ENCODE measurements at regions not wholly inside any gene's neighbourhood (a gene's known extent, or its start where the extent isn't known, plus 50 kb on each side); places are given as distances from the start of the nearest gene placed in this dataset.
"Not testable (repeated sequence)": the region's sequence is repeated elsewhere in the genome, so short reads cannot be mapped to it uniquely, and the experiment has no call there.

DNA sequence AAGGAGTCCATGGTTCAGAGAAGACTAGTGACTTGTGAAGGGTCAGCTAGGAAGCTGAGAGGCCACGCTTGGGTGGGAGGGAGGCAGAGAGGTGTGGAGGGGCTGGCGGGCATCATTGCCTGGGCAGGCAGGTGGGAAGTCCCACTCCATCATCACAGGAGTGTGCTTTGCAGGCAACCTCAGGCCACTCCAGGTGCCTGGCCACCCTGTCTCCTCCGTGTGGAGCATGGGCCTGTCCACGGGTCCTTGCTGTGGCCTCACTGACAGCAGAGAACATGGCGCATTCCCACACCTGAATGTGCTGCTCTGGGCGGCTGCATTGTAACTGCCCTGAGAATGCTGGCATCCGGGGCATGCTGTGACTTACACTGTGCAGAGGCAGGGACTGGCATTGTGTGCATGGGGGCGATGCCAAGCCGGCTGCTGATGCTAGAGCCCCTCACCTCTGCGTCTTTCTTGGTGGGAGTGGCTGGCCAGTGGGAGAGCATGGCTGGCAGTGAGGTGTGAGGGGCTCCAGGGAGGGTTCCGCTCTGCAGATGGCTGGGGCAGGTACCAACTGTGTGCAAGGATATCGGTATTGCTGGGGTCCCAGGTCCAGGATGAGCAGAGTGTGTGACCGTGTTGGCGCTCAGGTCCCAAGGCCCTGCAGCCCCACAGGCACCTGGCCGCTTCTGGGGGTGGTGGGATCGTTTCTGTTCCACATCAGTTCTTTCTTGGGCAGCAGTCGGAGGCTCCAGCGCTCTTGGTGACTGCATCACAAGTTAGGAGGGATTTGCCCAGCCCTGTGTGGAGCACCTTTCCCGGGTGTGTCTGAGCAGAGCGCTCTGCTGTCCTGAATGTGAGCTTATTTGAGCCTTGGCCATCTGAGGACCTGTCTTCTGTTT, 94.8 kb downstream of the NPIPB11 start:
- no peak for DNase-seq

DNA sequence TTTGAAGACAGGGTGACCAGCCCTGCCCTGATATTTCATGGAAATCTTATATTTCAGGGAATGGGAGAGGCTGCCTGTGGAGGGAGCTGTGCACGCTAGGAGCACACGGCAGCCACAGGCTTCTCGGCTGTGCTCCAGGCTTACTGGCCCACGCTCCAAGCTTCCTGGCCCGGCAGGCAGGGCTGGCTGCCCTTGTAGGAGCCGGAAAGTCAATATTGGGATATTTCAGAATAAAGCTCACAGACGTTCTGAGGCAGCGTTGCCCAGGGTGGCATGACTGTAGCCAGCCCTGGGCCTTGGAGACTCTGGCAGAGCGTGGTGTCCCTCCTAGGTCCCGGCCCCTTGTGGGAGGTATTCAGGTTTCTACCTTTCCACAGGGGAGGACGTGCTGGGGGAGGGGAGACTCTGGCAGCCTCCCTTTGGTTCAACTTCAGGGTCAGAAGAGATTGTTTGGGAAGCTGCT, 95.6 kb downstream of the NPIPB11 start:
- no peak for DNase-seq

DNA sequence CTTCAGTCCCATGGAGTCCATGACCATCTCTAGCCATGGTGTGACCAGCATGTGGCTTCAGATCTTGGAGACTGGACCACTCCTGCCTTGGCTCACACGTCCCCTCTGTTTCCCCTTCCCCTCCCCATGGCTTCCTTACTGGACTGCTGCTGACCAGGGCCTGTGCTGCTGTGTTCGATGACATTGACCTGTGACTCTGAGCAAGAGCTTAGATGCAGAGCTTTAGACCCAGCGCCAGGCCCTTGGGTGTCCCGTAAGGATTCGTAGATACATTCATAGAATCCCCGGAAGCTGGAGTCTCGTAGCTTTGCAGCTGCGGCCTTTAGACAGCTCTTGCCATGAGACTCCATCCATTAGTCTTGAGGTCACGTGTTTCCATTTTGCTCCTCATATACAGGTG, 96.3 kb downstream of the NPIPB11 start:
- not testable (repeated sequence) for DNase-seq

DNA sequence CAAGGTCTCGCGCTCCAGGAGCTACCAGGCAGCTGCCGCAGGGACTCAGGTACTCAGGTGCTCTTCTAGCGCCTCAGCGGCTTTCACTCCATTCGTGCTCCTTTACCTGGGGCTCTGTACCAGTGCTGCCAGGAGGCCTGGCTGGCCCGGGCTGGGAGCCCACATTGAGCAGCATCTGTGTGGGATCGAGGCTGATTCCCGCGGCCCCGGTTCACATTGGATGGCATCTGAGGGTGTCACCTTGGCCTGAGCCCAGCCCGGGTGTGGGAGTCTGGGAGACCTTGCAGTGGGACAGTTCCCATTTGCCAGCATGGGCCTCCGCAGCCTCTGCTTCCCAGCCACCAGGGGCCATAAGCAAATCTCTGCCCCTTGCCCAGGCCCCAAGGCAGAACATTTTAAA, 96.9 kb downstream of the NPIPB11 start:
- not testable (repeated sequence) for DNase-seq

DNA sequence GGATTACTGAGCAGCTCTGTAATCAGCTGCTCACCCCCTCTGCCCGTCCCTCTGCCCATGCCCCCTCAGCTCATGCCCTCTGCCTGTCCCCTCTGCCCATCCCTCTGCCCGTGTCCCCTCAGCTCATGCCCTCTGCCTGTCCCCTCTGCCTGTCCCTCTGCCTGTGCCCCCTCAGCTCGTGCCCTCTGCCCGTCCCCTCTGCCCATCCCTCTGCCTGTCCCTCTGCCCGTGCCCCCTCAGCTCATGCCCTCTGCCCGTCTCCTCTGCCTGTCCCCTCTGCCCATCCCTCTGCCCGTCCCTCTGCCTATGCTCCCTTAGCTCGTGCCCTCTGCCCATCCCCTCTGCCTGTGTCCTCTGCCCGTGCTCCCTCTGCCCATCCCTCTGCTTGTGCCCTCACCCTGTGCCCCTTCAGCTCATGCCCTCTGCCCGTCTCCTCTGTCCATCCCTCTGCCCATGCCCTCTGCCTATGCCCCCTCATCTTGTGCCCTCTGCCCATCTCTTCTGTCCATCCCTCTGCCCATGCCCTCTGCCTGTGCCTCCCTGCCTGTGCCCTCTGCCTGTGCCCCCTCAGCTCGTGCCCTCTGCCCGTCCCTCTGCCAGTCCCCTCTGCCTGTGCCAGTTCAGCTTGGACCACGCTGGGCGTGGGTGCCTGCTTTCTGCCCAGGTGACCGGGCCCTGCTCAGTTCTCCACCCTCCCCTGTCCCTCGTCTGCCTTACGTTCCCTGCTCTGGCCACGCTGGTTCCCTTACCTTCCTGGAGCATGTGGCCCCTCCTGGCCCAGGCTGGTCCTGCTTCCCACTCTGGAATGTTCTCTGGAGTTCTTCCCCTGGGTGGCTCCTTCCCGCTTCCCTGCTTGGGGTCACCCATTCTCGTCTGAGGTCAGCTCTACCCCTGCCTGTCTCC, 97.6 kb downstream of the NPIPB11 start:
- DNase-seq, result no peak

DNA sequence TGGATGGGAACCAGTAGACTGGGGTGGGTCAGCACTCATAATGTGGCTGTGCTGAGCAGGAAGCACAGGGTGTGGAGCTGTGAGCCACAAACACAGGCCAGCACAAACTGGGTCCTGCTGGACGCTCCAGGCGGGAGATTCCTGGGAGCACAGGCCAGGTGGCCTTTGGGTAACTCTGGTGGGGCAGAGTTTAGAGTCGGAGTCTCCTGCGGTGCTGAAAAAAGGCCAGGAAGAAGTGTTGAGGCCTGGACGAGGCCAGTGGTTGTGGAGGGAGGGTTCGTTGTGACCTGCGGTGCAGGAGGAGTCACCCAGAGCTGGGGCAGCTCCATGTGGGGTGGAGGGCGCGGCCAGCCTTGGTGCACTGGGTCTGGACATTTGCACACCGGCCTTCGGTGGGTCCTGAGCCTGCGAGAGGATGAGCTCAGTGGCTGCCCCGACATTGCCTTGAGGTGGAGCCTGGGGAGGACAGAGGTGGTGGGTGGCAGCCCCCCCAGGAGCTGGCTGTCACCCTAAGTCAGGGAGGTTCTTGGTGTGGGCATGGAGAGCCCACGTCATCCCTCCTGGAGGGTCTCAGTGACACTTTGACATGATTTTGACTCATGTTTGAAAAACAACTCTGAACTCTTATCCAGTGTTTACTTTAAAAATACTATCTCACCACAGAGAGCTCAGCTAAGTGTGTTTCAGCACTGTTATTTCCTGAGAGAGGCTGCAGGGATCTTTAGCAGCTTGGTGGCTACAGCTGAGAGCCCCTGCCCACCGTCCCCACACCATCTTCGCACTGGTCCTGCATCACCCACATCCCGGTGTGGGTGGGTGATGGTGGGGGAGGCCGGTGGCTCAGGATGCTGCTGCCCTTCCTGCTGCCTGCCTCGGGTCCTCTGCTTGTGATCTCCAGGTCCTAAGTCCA, 98.7 kb downstream of the NPIPB11 start:
- DNase-seq, result no peak

DNA sequence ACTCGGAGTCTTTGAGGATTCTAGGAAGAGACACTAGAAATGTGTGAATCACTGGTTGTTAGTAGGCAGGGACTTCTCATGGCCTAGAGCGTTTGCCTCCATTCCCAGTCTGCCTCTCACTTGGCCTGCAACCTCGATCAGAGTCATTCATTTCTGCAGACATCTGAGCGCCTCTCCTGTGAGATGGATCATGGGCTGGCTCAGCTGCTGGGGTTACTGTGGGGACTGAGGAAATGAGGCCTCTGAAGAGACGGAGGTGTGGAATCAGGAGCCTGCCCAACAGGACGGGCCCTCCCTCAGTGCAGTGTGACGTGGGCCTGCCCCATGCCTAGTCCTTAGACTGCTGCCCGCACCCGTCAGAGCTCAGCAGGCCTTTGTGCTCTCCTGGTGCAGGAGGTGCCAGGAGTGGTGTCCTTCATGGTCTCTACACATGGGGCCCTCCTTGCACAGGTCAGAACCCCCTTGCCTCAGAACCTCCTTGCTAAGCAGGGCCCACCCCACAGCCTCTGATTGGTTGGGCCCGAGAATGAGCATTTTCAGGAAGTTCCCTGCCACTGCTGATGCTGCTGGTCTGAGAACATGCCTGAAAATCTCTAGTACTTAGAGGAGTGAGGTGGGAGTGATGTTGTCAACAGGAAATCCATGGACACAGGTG, 99.4 kb downstream of the NPIPB11 start:
- DNase-seq, result no peak

DNA sequence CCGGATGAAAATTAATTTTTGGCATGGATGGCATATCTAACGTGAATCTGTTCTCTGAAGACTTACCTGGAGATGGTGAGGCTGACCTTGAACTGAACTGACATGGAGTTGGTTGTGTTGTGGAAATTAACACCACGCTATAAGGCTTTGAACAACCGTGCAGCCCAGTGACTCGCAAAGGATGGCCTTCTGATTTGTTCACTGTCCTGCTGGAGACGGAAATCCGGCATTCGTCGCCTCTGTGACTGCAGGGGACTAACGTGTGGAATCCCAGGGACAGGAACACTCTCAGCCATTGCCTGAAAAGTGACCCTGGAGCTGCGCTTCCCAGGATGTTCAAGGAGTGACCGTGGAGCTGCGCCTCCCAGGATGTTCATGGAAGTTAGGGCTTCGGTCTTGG, 100.3 kb downstream of the NPIPB11 start:
- DNase-seq, result no peak

DNA sequence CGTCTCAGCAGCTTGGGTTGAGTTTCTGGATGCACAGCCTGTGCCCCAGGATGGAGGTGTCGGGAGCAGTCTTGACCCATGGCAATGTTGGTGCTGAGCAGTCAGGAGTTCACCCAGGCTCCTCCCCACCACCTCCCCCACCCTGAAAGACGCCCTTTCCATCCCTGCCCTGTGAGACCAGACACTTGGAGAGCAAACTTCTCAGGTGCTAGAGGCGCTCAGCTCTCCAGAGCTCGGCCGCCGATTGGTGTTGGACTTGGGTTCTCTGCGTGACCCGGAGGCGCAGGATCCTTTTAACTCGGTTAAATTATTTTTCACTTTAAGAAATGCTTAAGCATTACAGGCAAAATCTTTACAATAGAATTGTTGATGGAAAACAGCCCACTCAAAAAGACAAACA, 101.5 kb downstream of the NPIPB11 start:
- not testable (repeated sequence) for DNase-seq

DNA sequence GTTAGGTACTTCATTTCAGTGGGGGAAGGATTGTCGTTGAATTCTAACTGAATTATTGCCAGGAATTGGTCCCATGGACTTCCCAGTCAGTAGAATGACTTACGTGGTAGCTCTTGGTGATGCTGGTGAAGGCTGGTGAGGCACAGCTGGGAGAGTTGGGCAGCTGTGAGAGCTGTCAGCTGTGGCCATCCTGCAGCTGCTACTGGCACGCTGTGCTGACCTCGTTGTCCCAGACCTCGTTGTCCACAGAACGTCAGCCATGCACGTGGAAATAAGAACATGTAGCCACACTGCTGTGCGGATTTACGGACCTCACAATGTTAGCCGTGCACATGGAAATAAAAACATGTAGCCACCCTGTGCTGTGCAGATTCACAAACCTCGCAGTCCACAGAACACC, 102.3 kb downstream of the NPIPB11 start:
- no peak for DNase-seq

DNA sequence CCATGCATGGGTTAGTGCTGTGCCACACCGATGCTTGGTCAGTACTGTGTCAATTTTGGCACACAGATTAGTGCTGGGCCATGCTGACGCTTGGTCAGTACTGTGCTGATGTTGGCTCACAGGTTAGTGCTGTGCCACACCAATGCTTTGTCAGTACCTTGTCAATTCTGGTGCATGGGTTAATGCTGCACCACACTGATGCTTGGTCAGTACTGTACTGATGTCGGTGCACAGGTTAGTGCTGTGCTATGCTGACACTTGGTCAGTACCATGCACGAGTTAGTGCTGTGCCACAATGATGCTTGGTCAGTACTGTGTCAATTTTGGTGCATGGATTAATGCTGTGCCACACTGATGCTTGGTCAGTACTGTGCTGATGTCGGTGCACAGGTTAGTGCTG, 103.0 kb downstream of the NPIPB11 start:
- no peak for DNase-seq

DNA sequence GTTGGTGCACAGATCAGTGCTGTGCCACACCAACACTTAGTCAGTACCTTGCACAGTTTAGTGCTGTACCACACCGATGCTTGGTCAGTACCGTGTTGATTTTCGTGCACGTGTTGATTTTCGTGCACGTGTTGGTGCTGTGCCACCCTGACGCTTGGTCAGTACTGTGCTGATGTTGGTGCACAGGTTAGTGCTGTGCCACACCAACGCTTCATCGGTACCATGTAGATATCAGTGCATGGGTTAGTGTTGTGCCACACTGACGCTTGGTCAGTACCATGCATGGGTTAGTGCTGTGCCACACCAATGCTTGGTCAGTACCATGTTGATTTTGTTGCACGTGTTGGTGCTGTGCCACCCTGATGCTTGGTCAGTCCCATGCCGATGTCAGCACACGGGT, 103.5 kb downstream of the NPIPB11 start:
- no peak for DNase-seq

DNA sequence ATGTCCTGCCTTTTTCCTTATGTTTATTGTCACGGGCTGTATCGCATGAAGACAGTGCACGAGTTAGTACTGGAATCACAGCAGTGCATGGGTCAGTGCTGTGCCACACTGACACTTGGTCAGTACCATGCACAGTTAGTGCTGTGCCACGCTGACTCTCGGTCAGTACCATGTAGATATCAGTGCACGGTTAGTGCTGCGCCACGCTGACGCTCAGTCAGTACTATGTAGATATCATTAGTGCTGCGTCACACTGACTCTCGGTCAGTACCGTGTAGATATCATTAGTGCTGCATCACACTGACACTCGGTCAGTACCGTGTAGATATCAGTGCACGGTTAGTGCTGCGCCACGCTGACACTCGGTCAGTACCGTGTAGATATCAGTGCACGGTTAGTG, 104.1 kb downstream of the NPIPB11 start:
- not testable (repeated sequence) for DNase-seq

DNA sequence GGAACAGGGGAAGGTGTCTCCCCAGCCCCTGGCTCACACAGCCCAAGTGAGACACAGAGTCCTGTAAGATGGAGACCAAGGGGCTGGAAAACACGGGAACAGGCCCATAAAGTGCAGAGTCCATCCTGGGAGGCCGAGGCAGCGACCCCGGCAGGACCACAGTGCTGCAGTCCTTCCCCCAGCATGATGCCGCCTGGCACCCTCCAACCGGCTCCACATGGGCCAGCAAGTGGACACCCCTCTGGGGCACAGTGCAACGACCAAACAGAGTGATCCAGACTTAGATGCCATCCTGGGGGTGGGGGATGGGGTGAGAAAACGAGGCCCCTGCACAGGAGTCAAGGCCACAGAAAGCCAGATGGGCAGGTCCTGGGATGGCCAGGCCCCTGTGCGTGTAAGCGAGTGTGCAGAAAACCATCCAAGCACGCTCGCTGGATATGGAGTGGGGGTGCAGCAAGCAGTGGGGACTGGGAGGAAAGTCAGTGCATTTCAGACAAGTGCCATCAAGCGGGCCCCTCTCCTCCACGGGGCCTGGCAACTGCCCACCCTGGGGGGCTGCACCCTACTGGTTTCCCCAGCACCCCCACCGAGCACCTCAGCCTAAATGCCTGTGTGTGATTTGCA, 104.7 kb downstream of the NPIPB11 start:
- DNase-seq, result not testable (repeated sequence)

DNA sequence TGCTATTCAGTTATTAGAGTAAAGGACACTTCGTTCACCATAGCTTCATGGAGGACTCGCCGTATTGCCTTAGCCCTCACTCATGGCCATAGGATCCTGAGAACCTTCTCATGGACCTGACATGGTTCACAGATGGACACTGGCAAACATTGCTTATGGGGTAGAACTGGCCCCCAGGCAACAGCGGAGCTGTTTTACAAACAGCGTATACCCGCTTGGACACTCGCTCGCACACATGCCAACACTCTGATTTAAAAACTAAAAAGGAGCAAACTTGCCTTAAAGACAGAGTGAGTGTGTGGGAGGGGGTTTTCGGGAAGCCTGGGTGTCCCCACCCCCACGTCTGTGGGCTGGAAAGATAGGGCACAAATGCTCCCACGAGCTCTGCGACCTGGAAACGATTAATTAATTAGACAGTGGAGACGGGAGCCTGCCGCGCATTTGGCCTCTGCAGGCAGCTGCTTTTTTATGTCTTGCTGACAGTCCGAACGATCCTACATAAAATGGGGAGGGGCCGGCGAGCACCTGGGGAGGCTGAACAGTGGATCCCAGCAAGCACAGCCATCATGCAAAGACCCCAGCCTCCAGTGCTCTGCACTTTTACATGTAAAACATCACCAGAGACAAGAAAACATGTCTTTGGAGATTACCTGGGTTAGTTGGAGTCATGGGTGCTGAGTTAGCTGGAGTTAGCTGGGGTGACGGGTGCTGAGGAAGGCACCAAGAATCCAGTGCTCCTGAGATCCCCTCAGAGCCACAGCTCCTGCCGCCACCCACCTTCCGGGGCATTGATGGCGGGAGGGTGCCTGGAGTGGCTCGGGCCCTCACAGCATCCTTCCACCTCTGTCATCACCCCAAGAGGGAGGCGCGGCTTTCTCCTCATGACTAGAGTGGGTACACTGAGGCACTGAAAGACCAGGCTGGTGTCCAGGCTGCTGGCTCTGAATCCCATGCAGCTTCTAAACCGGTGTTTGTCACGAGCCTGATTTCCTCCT, 105.7 kb downstream of the NPIPB11 start:
- DNase-seq, result not testable (repeated sequence)

DNA sequence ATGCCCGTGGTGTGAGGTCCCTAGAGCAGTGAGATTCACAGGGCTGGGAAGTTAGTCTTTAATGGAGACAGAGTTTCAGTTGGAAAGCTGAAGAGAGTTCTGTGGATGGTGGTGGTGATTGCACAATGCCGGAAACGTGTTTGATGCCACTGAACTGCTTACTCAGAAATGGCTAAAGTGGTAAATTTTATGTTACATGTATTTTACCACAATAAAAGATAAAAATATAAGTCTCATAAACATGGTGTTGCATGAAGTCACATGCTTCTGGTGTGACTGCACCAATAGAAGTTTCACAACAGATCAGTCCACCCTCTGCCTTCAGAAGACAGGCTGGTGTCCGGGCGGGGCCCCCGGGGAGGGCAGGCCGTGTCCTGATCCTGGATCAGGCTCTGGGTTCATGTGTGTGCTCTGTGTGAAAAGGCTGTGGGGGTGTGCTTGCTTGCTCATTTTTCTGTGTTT, 106.5 kb downstream of the NPIPB11 start:
- not testable (repeated sequence) for DNase-seq

DNA sequence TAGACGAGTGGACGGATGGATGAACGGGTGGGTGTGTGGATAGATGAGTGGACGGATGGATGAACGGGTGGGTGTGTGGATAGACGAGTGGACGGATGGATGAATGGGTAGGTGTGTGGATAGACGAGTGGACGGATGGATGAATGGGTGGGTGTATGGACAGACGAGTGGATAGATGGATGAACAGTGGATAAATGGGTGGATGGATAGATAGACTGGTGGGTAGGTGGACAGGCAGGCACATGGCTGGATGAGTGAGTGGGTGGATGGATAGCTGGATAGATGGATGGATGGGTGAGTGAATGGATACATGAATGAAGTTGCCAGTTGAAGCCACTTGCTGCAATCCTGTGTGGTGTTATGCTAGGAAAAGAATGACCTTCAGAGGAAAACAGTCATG, 107.5 kb downstream of the NPIPB11 start:
- DNase-seq, result not testable (repeated sequence)

DNA sequence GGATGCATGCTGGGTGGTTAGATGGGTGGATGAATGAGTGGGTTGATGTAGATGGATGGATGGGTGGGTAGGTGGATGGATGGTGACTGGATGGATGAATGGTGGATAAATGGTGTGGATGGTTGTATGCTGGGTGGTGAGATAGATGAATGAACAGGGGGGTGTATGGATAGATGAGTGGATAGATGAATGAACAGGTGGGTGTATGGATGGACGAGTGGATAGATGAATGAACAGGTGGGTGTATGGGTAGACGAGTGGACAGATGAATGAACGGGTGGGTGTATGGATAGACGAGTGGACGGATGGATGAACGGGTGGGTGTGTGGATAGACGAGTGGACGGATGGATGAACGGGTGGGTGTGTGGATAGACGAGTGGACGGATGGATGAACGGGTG, 108.2 kb downstream of the NPIPB11 start:
- DNase-seq, result not testable (repeated sequence)

DNA sequence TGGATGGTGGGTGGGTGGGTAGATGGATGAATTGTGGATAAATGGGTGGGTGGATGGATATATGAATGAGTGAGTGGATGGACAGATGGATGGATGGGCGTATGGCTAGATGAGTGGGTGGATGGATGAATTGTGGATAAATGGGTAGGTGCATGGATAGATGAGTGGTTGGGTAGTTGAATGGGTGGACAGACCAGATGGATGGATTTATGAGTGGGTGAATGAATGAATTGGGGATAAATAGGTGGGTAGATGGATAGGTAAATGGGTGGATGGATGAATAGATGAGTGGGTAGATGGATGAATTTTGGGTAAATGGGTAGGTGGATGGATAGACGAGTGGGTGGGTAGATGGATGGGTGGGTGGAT, 108.7 kb downstream of the NPIPB11 start:
- not testable (repeated sequence) for DNase-seq
